ENCODE measurements at regions not wholly inside any gene's neighbourhood (a gene's known extent, or its start where the extent isn't known, plus 50 kb on each side); places are given as distances from the start of the nearest gene placed in this dataset.

DNA sequence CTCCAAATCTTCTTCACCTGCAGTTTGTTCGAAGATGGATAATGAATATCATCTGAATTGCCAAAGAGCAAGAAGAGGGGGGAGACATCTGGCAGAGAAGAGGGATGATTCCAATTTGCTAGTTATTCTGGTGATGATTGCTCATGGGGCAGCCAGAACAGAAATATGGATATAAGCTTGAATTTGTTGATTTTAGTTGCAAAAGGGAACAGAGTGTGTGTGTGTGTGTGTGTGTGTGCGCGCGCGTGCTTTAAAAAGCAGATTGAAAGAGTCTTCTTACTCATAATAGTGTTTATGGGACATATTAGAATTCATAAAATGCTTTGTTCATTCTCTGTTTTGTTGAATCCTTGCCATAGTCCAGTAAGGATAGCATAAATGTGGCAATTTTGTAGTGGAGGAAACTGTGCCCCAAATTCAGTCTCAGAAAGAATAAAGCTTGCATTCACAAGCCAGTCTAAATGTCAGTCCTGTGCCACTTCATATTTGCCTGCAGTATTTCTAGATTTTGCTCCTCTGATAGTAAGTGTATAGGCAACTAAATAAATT is 436.3 kb upstream of the KLF4 start:
- DNase-seq (ENCODE audit: low read depth) = no peak

DNA sequence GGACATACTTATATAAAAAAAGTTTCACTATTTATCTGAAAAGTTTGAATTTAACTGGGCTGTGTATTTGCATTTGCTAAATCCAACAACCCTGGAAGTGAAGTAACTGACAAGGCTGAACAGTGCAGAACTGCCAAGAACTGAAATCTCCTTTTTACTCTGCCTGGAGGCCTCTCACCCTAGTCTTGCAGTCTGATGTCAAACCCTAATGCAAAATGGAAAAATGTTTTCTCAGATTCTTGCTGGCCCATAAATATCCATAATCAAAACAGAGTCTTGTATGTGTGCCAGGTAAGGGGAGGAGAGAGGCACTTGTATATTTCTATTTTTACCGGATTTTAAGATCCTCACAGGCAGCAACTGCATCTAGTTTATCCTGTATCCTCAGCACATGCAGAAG is 432.7 kb upstream of the KLF4 start:
- DNase-seq (ENCODE audit: low read depth) = no peak

DNA sequence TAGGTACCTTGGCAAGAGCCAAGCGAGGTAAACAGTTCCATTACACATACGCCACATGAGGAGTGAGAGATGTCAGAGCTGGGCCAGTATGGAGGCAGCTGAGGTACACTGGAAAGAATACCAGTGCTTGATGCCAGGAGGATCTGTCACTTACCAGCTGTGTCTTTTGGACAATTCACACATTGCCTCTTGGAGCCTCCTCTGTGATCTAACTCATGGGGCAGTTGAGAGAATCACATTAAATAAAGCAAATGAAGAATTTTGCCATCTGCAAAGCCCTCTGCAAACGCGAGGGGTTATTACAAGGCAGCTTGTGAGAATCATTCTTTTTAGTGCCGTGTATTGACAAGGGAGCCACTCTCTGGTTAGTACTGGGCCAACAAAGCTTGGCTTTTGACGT is 429.7 kb upstream of the KLF4 start:
- no peak for DNase-seq (ENCODE audit: low read depth)

- DNase-seq (ENCODE audit: low read depth) = no peak
These were observed 429.2 kb upstream of the KLF4 start for GRCh38 chr9:107918749-107919148.

GRCh38 chr9:107914151-107914550 is 424.6 kb upstream of the KLF4 start:
- DNase-seq (ENCODE audit: low read depth) = no peak

DNA sequence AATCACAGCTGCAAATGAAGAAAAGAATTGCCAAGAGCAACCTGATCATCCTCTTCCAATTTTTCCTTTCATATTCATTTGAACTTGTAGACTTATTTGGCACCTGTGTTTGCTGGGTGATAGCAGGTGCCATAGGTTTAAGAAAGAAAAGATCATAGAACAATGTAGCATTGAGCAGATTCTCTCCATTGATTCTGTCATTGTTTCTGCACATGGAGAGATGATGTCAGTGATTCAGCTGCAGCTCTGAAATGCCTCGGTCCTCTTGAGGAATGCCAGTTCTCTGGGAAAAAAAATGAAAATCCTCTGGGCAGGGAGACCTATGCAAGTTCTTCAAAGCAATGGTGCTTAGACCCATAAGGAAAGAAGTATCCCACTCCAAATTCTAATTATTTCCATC is 418.1 kb upstream of the KLF4 start:
- no peak for DNase-seq (ENCODE audit: low read depth)

GRCh38 chr9:107907255-107907654 is 417.7 kb upstream of the KLF4 start:
- no peak for DNase-seq (ENCODE audit: low read depth)

GRCh38 chr9:107906074-107906473 is 416.5 kb upstream of the KLF4 start:
- no peak for DNase-seq (ENCODE audit: low read depth)

- no peak for DNase-seq (ENCODE audit: low read depth)
These were observed 415.9 kb upstream of the KLF4 start for GRCh38 chr9:107905308-107906020.

GRCh38 chr9:107899961-107900330 is 410.4 kb upstream of the KLF4 start:
- DNase-seq (ENCODE audit: low read depth) = no peak

GRCh38 chr9:107898761-107899160 is 409.2 kb upstream of the KLF4 start:
- DNase-seq (ENCODE audit: low read depth) = no peak

DNA sequence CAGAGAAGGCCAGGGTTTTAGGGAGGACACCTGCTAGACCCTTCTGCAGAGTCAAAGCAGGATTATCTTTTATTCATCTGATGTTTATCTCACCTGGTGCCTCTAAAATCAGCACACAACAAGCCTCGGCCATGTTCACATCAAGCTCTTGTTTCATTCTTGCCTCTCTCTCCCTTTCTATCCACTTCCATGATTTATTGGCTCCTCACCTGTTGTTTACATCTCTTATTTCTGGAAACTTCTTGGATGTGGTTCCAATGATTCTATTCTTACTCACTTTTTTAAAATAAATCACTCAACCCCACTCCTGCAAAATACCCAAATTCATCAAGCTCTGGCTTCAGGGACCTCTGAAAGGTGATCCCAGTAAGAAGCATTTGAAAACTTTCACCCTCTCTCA is 407.0 kb upstream of the KLF4 start:
- no peak for DNase-seq (ENCODE audit: low read depth)

DNA sequence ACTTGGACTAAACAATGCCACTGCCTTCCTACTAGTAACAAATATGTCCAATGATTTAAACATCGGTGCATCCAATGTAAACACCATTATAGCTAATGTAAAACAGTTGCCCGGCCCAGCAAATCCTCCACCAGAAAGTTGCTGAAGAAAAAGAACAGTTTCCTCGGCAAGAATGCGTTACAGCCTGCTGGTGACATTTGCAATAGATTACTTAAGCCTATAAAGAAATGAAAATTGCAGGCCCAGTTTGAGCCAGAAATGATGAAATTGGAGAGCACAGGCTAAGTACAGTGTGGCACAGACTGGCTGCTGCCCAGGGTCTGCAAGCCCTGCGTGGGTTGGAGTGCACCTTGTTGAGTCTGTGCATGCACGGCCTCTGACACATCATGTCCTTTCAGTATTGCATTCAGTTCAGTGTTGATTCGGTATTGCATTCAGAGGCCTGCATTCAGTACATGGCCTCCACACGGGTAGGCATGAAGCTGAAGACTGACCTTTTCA is 406.0 kb upstream of the KLF4 start:
- DNase-seq (ENCODE audit: low read depth) = no peak

DNA sequence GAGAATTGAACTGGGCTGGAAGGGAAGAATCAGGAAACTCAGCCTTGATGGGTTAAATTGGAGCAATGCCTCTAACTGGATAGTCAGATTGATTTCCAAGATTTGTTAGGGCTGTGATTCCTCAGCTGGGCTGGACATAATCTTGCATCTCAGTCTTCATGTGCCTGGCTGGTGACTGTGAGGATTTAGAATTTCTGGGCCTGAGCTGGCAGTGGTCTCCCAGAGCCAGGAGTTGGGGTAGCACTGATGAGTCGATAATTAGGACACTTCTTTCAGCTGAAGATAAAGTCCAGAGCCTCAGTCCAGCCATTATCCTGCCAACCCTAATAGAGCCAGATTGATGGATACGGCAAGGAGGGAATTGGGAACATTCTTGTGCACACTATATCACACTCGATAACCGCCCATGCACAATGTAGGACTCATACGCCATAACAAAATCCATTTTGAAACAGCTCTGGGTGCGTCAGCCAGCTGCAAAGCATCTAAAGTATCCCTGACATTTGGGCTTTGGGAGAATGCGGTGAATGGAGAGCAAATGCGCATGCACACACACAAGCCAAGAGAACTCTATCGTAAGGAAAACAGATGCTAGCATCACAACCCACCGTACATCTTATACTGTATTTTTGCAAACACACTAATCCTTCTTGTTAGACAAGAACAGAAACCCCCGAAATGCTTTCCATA is 405.1 kb upstream of the KLF4 start:
- no peak for DNase-seq (ENCODE audit: low read depth)

- peak; percentile 67 for DNase-seq (ENCODE audit: low read depth)
These were observed 401.4 kb upstream of the KLF4 start for GRCh38 chr9:107890921-107891465.

GRCh38 chr9:107888773-107889227 is 399.2 kb upstream of the KLF4 start:
- no peak for DNase-seq (ENCODE audit: low read depth)

- DNase-seq (ENCODE audit: low read depth) = no peak
These were observed 397.3 kb upstream of the KLF4 start for GRCh38 chr9:107886826-107887225.

DNA sequence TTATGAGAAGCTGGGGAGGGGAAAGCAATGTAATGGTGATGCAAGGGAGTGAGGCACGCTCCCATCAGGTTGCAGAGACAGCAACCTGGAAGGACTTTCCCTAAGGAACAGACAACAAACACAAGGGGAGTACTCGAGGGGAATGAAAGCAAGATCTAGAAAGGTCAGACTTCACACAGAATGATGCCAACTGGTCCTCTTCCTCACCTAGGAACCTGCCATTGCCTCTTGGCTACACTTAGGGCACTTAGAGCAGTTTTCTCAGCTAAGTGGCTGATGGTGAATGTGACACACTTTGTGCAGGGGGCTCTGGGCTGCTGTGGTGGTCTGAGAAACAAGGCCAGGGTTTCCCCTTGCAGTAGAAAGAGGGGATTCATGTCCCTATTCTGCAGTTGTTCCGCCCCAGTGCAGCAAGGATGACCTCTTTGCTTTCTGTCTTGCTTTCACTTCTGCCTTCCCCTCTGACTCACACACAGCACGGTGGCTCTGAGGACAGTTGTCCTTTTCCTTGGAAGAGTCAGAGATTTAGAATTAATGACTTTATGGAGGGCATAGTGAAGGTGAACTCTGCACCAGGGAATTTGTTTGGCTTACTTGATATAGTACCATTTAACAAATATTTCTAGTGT is 394.0 kb upstream of the KLF4 start:
- no peak for DNase-seq (ENCODE audit: low read depth)

- DNase-seq (ENCODE audit: low read depth) = no peak
These were observed 392.2 kb upstream of the KLF4 start for GRCh38 chr9:107881626-107882300.

GRCh38 chr9:107878462-107878861 is 388.9 kb upstream of the KLF4 start:
- no peak for DNase-seq (ENCODE audit: low read depth)

GRCh38 chr9:107875571-107875980 is 386.0 kb upstream of the KLF4 start:
- DNase-seq (ENCODE audit: low read depth) = no peak

All from HS-5 (cell line).